ENCODE measurements at regions not wholly inside any gene's neighbourhood (a gene's known extent, or its start where the extent isn't known, plus 50 kb on each side); places are given as distances from the start of the nearest gene placed in this dataset.

GRCh38 chr11:112728288-112728687 lies 232.9 kb upstream of the NCAM1 start:
- Mint-ChIP-seq H3K9me3 (no peaks in the 10 kb centered on the region), H3K4me1 (peaks cover 6% of the 10 kb centered on the region), H3K27me3 (ENCODE audit: low read depth, poor library complexity) (peaks cover 41% of the 10 kb centered on the region), H3K4me3 (no peak overlapping the region), H3K27ac (no peak overlapping the region), H3K36me3 (ENCODE audit: low read depth) (no peaks in the 10 kb centered on the region)
- no peak for TF ChIP-seq CTCF (IDR thresholded peaks at IDR 0.05)
- DNase-seq: no peak

- peaks cover 6% of the 10 kb centered on the region for H3K4me1 Mint-ChIP-seq
- no peak overlapping the region for H3K27ac Mint-ChIP-seq
- H3K4me3 Mint-ChIP-seq: no peak overlapping the region
- no peaks in the 10 kb centered on the region for H3K36me3 Mint-ChIP-seq (ENCODE audit: low read depth)
- no peaks in the 10 kb centered on the region for H3K9me3 Mint-ChIP-seq
- no peak for DNase-seq
- TF ChIP-seq CTCF (IDR thresholded peaks at IDR 0.05): no peak
- peaks cover 43% of the 10 kb centered on the region for H3K27me3 Mint-ChIP-seq (ENCODE audit: low read depth, poor library complexity)
These were observed 232.5 kb upstream of the NCAM1 start for GRCh38 chr11:112728716-112729115.

- Mint-ChIP-seq H3K36me3 (ENCODE audit: low read depth) (no peaks in the 10 kb centered on the region), H3K9me3 (no peaks in the 10 kb centered on the region), H3K4me3 (no peak overlapping the region), H3K27ac (no peak overlapping the region), H3K4me1 (no peaks in the 10 kb centered on the region), H3K27me3 (ENCODE audit: low read depth, poor library complexity) (peaks cover 36% of the 10 kb centered on the region)
- DNase-seq: no peak
- no peak for TF ChIP-seq CTCF (IDR thresholded peaks at IDR 0.05)
These were observed 230.6 kb upstream of the NCAM1 start for GRCh38 chr11:112730591-112730990.

- TF ChIP-seq CTCF (IDR thresholded peaks at IDR 0.05): no peak
- Mint-ChIP-seq H3K9me3 (no peaks in the 10 kb centered on the region), H3K4me1 (no peaks in the 10 kb centered on the region), H3K27me3 (ENCODE audit: low read depth, poor library complexity) (peaks cover 39% of the 10 kb centered on the region), H3K4me3 (no peak overlapping the region), H3K27ac (no peak overlapping the region), H3K36me3 (ENCODE audit: low read depth) (no peaks in the 10 kb centered on the region)
- DNase-seq: no peak
These were observed 229.7 kb upstream of the NCAM1 start for GRCh38 chr11:112731538-112731937.

- DNase-seq: no peak
- TF ChIP-seq CTCF (IDR thresholded peaks at IDR 0.05): no peak
- Mint-ChIP-seq H3K9me3 (no peaks in the 10 kb centered on the region), H3K4me3 (no peak overlapping the region), H3K27me3 (ENCODE audit: low read depth, poor library complexity) (peaks cover 38% of the 10 kb centered on the region), H3K4me1 (no peaks in the 10 kb centered on the region), H3K36me3 (ENCODE audit: low read depth) (no peaks in the 10 kb centered on the region), H3K27ac (no peak overlapping the region)
These were observed 229.2 kb upstream of the NCAM1 start for GRCh38 chr11:112732031-112732430.

GRCh38 chr11:112734207-112734606 lies 227.0 kb upstream of the NCAM1 start:
- Mint-ChIP-seq H3K27me3 (ENCODE audit: low read depth, poor library complexity) (peaks cover 32% of the 10 kb centered on the region), H3K9me3 (no peaks in the 10 kb centered on the region), H3K36me3 (ENCODE audit: low read depth) (no peaks in the 10 kb centered on the region), H3K4me3 (no peak overlapping the region), H3K4me1 (peaks cover 7% of the 10 kb centered on the region), H3K27ac (no peak overlapping the region)
- DNase-seq: peak; percentile 80
- TF ChIP-seq CTCF (IDR thresholded peaks at IDR 0.05): no peak

Measured in nephron progenitor cell (in vitro differentiated cells).